ENCODE measurements at regions not wholly inside any gene's neighbourhood (a gene's known extent, or its start where the extent isn't known, plus 50 kb on each side); places are given as distances from the start of the nearest gene placed in this dataset.

GRCh38 chr22:27192135-27192829 is 534.9 kb downstream of the MIAT start:
- no peak for DNase-seq

- no peak for DNase-seq
Observed at GRCh38 chr22:27193215-27193614, 535.8 kb downstream of the MIAT start.

GRCh38 chr22:27193636-27194035 is 536.2 kb downstream of the MIAT start:
- DNase-seq: no peak

- DNase-seq: no peak
Observed at GRCh38 chr22:27194096-27194748, 536.8 kb downstream of the MIAT start.

GRCh38 chr22:27195094-27195493 is 537.7 kb downstream of the MIAT start:
- DNase-seq: no peak

GRCh38 chr22:27195494-27195893 is 538.1 kb downstream of the MIAT start:
- no peak for DNase-seq

- no peak for DNase-seq
Observed at GRCh38 chr22:27196606-27197005, 539.2 kb downstream of the MIAT start.

- DNase-seq: no peak
Observed at GRCh38 chr22:27197052-27197451, 539.7 kb downstream of the MIAT start.

- DNase-seq: no peak
Observed at GRCh38 chr22:27197618-27198017, 540.2 kb downstream of the MIAT start.

- DNase-seq: peak; percentile 24
Observed at GRCh38 chr22:27198518-27199035, 541.2 kb downstream of the MIAT start.

GRCh38 chr22:27199354-27199753 is 542.0 kb downstream of the MIAT start:
- DNase-seq: no peak

GRCh38 chr22:27201276-27201675 is 543.9 kb downstream of the MIAT start:
- no peak for DNase-seq

- DNase-seq: no peak
Observed at GRCh38 chr22:27201741-27202140, 544.4 kb downstream of the MIAT start.

- no peak for DNase-seq
Observed at GRCh38 chr22:27203276-27203660, 545.9 kb downstream of the MIAT start.

GRCh38 chr22:27204280-27204679 is 546.9 kb downstream of the MIAT start:
- DNase-seq: no peak

- DNase-seq: no peak
Observed at GRCh38 chr22:27204817-27205216, 547.4 kb downstream of the MIAT start.

GRCh38 chr22:27205492-27206373 is 548.3 kb downstream of the MIAT start:
- peak; percentile 59 for DNase-seq

GRCh38 chr22:27206374-27207133 is 549.2 kb downstream of the MIAT start:
- peak; percentile 59 for DNase-seq

- no peak for DNase-seq
Observed at GRCh38 chr22:27207266-27207665, 549.9 kb downstream of the MIAT start.

GRCh38 chr22:27207907-27208306 is 550.5 kb downstream of the MIAT start:
- peak; percentile 16 for DNase-seq

GRCh38 chr22:27210111-27210730 is 552.8 kb downstream of the MIAT start:
- no peak for DNase-seq

GRCh38 chr22:27212102-27212501 is 554.7 kb downstream of the MIAT start:
- DNase-seq: no peak

Data from kidney glomerular epithelial cell (primary cell).